GM12872 (cell line): ENCODE measurements at regions not wholly inside any gene's neighbourhood (a gene's known extent, or its start where the extent isn't known, plus 50 kb on each side); places are given as distances from the start of the nearest gene placed in this dataset.

Experiments
- TF ChIP-seq, protein P1 (sequence below): IDR thresholded peaks from 3 replicates; pipeline ENCODE4 v1.5.1; 2011; ENCODE audit warnings: low read depth, mild to moderate bottlenecking, low read length, moderate library complexity; ENCODE audit not compliant: insufficient read depth

DNA sequence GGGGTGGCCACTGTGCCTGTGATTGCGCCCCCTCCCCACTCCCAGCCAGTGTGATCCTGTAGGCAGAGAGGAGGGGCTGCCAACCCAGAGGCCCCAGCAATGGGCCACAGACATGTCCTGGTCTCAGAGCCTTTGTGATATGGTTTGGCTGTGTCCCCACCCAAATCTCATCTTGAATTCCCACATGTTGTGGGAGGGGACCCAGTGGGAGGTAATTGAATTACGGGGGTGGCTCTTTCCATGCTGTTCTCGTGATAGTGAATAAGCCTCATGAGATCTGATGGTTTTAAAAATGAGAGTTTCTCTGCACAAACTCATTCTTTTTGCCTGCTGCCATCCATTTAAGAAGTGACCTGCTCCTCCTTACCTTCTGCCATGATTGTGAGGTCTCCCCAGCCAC is 56.8 kb upstream of the ZNF469 start:
- TF ChIP-seq, protein P1, sequence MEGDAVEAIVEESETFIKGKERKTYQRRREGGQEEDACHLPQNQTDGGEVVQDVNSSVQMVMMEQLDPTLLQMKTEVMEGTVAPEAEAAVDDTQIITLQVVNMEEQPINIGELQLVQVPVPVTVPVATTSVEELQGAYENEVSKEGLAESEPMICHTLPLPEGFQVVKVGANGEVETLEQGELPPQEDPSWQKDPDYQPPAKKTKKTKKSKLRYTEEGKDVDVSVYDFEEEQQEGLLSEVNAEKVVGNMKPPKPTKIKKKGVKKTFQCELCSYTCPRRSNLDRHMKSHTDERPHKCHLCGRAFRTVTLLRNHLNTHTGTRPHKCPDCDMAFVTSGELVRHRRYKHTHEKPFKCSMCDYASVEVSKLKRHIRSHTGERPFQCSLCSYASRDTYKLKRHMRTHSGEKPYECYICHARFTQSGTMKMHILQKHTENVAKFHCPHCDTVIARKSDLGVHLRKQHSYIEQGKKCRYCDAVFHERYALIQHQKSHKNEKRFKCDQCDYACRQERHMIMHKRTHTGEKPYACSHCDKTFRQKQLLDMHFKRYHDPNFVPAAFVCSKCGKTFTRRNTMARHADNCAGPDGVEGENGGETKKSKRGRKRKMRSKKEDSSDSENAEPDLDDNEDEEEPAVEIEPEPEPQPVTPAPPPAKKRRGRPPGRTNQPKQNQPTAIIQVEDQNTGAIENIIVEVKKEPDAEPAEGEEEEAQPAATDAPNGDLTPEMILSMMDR: no peak

DNA sequence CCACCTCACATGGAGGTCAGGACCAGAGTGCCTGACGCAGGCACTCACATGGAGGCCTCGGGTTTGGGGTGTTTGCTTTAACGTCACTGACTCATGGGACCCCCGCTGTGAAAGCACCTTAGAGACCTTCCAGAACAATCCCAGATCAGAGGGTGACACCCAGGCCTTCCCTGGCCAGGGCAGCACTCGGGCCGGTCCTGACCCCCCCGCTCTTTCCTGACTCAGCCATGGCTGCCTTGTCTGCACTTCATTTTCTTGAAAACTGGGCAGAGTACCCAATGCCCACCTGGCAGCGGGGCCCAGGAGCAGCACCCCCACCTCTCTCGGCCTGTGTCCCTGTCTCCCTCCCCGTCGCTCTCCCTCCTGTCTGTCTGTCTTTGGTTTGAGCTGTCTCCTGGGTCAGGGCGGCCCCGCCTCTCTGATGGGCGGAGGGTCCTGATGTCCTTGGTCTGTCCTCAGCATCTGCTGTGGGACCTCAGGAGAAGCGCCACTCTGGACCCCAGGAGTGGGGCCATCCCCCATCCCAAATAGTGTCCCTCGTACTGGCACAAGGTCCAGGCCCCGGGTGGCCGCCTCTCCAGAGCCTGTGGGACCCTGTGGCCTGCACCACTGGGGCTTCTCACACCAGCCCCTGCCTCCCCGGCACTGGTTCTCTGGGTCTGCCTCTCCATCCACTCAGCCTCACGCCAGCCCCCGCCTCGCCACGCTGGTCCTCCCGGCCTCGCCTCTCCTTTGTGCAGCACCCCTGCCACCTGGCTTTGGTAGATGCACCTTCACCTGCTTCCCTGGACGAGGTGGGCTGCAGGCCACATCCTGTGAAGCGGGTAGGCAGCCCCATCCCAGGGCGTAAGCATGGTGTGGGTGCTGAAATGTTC is 55.9 kb upstream of the ZNF469 start:
- TF ChIP-seq, protein P1: no peak

- TF ChIP-seq, protein P1: no peak
Measured at GRCh38 chr16:88327561-88328312, 55.0 kb upstream of the ZNF469 start.

DNA sequence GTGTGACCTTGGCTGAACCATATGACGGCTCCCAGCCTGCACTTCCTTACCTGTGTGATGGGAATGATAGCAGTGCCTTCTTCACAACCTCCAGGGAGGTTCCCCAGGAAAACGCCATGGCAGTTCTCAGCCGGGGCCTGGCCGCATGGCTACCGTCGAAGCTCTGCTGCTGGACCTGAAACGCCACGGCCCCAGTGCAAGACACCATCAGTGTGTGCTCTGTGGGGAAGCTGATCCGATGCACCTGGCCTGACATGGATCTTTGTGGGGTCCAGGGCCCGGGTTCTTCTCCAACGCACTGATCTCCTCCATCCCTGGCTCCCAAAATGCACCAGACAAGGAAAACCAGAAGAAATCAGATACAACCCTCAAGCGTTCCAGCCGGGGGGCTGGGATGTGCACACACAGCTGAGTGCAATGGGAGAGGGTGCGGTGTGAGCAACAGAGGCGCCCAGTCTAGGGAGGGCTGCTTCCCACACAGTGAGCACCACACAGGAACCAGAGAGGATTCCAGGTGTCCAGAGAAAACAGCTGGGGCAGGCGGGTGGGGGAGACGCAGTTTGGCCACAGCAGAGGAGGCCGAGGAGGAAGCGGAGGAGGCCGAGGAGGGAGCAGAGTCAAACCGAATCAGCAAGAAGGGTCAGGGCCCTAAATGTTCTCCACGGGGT is 54.3 kb upstream of the ZNF469 start:
- TF ChIP-seq, protein P1: no peak

GRCh38 chr16:88329726-88330700 is 52.7 kb upstream of the ZNF469 start:
- TF ChIP-seq, protein P1: no peak

GRCh38 chr16:88330971-88331890 is 51.5 kb upstream of the ZNF469 start:
- TF ChIP-seq, protein P1: no peak
